K562 (cell line): ENCODE measurements at regions not wholly inside any gene's neighbourhood (a gene's known extent, or its start where the extent isn't known, plus 50 kb on each side); places are given as distances from the start of the nearest gene placed in this dataset.
A peak's percentile ranks its signal among the peaks of the same experiment; 100 is the strongest.

Experiments used
- ATAC-seq: fragments of 200-7000 bp; cut with Tn5 transposase; 3 replicates; pipeline ENCODE4 v1.9.1; 2020; ENCODE audit warnings: moderate library complexity
- BruUV-seq: library from RNA; stranded (reverse); fragments of 400-500 nt; replicated peaks from 2 replicates; lab custom pipeline; 2021; lab: Mats Ljungman, UMichigan
- CTCF ChIA-PET: fragments of 300-600 bp; formaldehyde crosslinking; extraction: SDS; loops from one replicate; lab custom pipeline; 2021; ENCODE audit warnings: low intra/inter-chr PET ratio; lab: Yijun Ruan, JAX
- POLR2A ChIA-PET: fragments of 300-600, 350-650 bp; sonication (Branson Sonifier 250); formaldehyde crosslinking; extraction: SDS; loops from one replicate; lab custom pipeline; 2021; ENCODE audit warnings: antibody characterized with exemption, inconsistent platforms; lab: Yijun Ruan, JAX
- DNase-seq, 4 experiments: peaks; one replicate each; pipeline versions ENCODE4 v3.0.0 to v3.0.0-alpha.2; 2011 to 2018; ENCODE audit warnings: low spot score in 3 of 4, mixed read lengths in 3 of 4; ENCODE audit errors: extremely low read depth in 1 of 4
- FAIRE-seq: peaks from 2 replicates; lab custom pipeline; 2011; peaks lifted over from hg19 to GRCh38; lab: Jason Lieb, UNC
- H2AFZ ChIP-seq: 2 replicates; pipeline ENCODE4 v1.6.0; 2011; ENCODE audit warnings: low read depth, low read length, control low read depth, inconsistent platforms
- H3K27ac ChIP-seq: fragments of 200-600 bp; 3 replicates; pipeline ENCODE4 v1.8.0; 2011; ENCODE audit warnings: low read depth, mild to moderate bottlenecking, control low read depth, inconsistent platforms, low read length, moderate library complexity, mixed read lengths; ENCODE audit errors: extremely low read depth
- H3K27me3 ChIP-seq, 2 experiments: fragments of 300-600 bp in 1 of 2; 2 replicates in 1 of 2; 3 replicates in 1 of 2; pipeline versions ENCODE4 v1.6.0 to v1.8.0; 2011; ENCODE audit warnings: inconsistent platforms in 2 of 2, low read length in 2 of 2, mild to moderate bottlenecking in 1 of 2, mixed read lengths in 1 of 2, moderate library complexity in 1 of 2; ENCODE audit not compliant: control insufficient read depth in 2 of 2, insufficient read depth in 2 of 2
- H3K36me3 ChIP-seq: fragments of 300-600 bp; 3 replicates; pipeline ENCODE4 v1.8.0; 2011; ENCODE audit warnings: mild to moderate bottlenecking, low read length, inconsistent platforms; ENCODE audit not compliant: control insufficient read depth, insufficient read depth
- H3K4me1 ChIP-seq, 2 experiments: fragments of 200-600 bp in 1 of 2; replicated peaks in 1 of 2; 2 replicates in 1 of 2; 3 replicates in 1 of 2; pipeline versions ENCODE4 v1.5.1 to v1.8.0; 2011; ENCODE audit warnings: inconsistent platforms in 2 of 2, low read length in 2 of 2, mild to moderate bottlenecking in 1 of 2, mixed read lengths in 1 of 2, moderate library complexity in 1 of 2; ENCODE audit not compliant: control insufficient read depth in 2 of 2, insufficient read depth in 2 of 2
- H3K4me2 ChIP-seq: 2 replicates; pipeline ENCODE4 v1.6.1; 2011; ENCODE audit warnings: low read length, control low read depth, inconsistent platforms, mixed read lengths; ENCODE audit not compliant: insufficient read depth
- H3K4me3 ChIP-seq: fragments of 200-600 bp; sonication (generic), shearing (Covaris generic); 2 replicates; pipeline ENCODE4 v1.5.1; 2016; ENCODE audit warnings: control low read depth, inconsistent platforms
- H3K79me2 ChIP-seq: fragments of 200-600 bp; 3 replicates; pipeline ENCODE4 v1.8.0; 2011; ENCODE audit warnings: low read length, inconsistent platforms; ENCODE audit not compliant: control insufficient read depth, insufficient read depth
- H3K9ac ChIP-seq, 2 experiments: 2 replicates each; pipeline versions ENCODE4 v1.6.0 to v1.6.1; 2011; ENCODE audit warnings: low read depth in 2 of 2, low read length in 2 of 2, control low read depth in 1 of 2, inconsistent platforms in 1 of 2, mild to moderate bottlenecking in 1 of 2, mixed read lengths in 1 of 2; ENCODE audit not compliant: insufficient read depth in 1 of 2
- H3K9me1 ChIP-seq: one replicate; pipeline ENCODE4 v1.6.0; 2011; ENCODE audit warnings: inconsistent platforms, mild to moderate bottlenecking, low read length, moderate library complexity; ENCODE audit not compliant: control insufficient read depth, insufficient read depth
- H3K9me3 ChIP-seq: replicated peaks from 2 replicates; pipeline ENCODE4 v1.5.1; 2011; ENCODE audit warnings: low read depth, low read length, inconsistent platforms; ENCODE audit not compliant: control insufficient read depth, insufficient read depth
- H4K20me1 ChIP-seq: replicated peaks from 2 replicates; pipeline ENCODE4 v1.6.1; 2011; ENCODE audit warnings: low read length, inconsistent platforms, mixed read lengths; ENCODE audit not compliant: control insufficient read depth, insufficient read depth
- MED1 ChIP-seq: sonication (generic); formaldehyde crosslinking; IDR thresholded peaks from 2 replicates; pipeline ENCODE4 v1.8.1; 2023; ENCODE audit warnings: missing genetic modification reagents, borderline replicate concordance
- NCOA1 ChIP-seq: fragments of 450-650 bp; IDR thresholded peaks from 2 replicates; pipeline ENCODE4 v1.6.1; 2016; ENCODE audit warnings: low read depth
- PRPF4 ChIP-seq: fragments of 200-400 bp; formaldehyde crosslinking; IDR thresholded peaks from one replicate; pipeline ENCODE4 v1.6.1; 2017; ENCODE audit warnings: low read length, low read depth, mild to moderate bottlenecking; ENCODE audit not compliant: insufficient read depth, poor library complexity, severe bottlenecking
- SRSF7 ChIP-seq: fragments of 200-400 bp; formaldehyde crosslinking; optimal IDR thresholded peaks from 2 replicates; pipeline ENCODE3; 2017; ENCODE audit warnings: mild to moderate bottlenecking, low read depth, low read length
- ZNF121 ChIP-seq: sonication (generic); formaldehyde crosslinking; conservative IDR thresholded peaks from 2 replicates; pipeline ENCODE4 v1.8.0; 2022; ENCODE audit warnings: missing genetic modification reagents
- WGBS: fragments of 100-300 bp; shearing (Covaris generic); methylation state at CpG from one replicate; pipeline ENCODE4 v1.1.6; 2016; ENCODE audit warnings: low coverage, mixed read lengths; ENCODE audit not compliant: insufficient coverage; ENCODE audit errors: missing lambda C conversion rate; 5-methylcytosine and 5-hydroxymethylcytosine counted together
- in situ Hi-C: fragments of 300-500 bp; cut with MboI; formaldehyde crosslinking; loops from 4 replicates; pipeline ENCODE4 v1.15.0; 2018; ENCODE audit warnings: inconsistent platforms, mixed read lengths
- intact Hi-C: fragments of 100-400 bp; cut with micrococcal nuclease; formaldehyde crosslinking; loops from 2 replicates; pipeline ENCODE4 v1.14.2; 2022
- TF ChIP-seq, protein P1 (sequence below): sonication (generic); formaldehyde crosslinking; IDR thresholded peaks from 2 replicates; pipeline ENCODE4 v1.8.0; 2023; ENCODE audit warnings: mild to moderate bottlenecking, missing genetic modification reagents

DNA sequence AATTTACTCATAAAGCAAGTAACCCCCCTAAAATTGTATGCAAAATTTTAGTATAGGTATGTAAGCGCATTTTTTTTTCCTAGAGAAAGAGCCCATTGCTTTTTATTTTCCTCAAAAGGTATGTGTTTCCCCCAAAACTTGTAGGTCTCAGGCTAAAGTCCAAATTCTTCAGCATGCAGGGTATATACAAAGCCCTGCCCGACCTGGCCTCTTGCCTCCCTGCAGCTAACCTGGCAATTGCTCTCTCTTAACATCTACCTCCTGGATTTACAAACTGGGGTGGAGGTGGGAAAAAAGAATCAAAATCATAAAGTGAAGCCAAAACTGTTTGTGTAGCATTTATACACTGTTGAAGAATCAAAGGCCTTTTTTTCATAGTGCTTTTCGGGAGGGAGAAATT is 107.8 kb downstream of the KCNRG start:
- Histone ChIP-seq H3K9me3 (no peaks in the 10 kb centered on the region), H3K4me2 (peak overlapping the region; percentile 89), H3K9ac (peak overlapping the region in 1 of 2 experiments; percentile 86; a peak in 2 of 4 replicates), H2AFZ (no peak overlapping the region), H3K9me1 (no peaks in the 10 kb centered on the region), H3K4me1 (peaks cover 27 to 35% of the 10 kb centered on the region in 2 experiments; a peak in 4 of 5 replicates), H3K4me3 (peak overlapping the region; percentile 87), H3K79me2 (peaks cover 56% of the 10 kb centered on the region), H3K27ac (peak overlapping the region; percentile 90), H3K36me3 (peaks cover 3% of the 10 kb centered on the region; the same call in 1 of the 3 replicates), H4K20me1 (no peaks in the 10 kb centered on the region), H3K27me3 (no peaks in the 10 kb centered on the region)
- POLR2A ChIA-PET, result interaction anchor here (0.6 to 2.1 kb wide), 7 partner anchors 13 to 333 kb away, joined by 3 to 5 read pairs (median 4); partner anchors contain the start of gene SPRYD7
- peak in 1 of 4 experiments; percentile 10 for DNase-seq
- CTCF ChIA-PET, result interaction anchor here (0.7 kb wide), 1 partner anchor 19 kb away, joined by 3 read pairs; no protein-coding TSS in a partner anchor
- peak; percentile 49 for FAIRE-seq
- TF ChIP-seq PRPF4 (no peak), ZNF121 (CRISPR knock-in tag) (no peak), MED1 (CRISPR knock-in tag) (no peak), NCOA1 (no peak), SRSF7 (no peak)
- TF ChIP-seq, protein P1, sequence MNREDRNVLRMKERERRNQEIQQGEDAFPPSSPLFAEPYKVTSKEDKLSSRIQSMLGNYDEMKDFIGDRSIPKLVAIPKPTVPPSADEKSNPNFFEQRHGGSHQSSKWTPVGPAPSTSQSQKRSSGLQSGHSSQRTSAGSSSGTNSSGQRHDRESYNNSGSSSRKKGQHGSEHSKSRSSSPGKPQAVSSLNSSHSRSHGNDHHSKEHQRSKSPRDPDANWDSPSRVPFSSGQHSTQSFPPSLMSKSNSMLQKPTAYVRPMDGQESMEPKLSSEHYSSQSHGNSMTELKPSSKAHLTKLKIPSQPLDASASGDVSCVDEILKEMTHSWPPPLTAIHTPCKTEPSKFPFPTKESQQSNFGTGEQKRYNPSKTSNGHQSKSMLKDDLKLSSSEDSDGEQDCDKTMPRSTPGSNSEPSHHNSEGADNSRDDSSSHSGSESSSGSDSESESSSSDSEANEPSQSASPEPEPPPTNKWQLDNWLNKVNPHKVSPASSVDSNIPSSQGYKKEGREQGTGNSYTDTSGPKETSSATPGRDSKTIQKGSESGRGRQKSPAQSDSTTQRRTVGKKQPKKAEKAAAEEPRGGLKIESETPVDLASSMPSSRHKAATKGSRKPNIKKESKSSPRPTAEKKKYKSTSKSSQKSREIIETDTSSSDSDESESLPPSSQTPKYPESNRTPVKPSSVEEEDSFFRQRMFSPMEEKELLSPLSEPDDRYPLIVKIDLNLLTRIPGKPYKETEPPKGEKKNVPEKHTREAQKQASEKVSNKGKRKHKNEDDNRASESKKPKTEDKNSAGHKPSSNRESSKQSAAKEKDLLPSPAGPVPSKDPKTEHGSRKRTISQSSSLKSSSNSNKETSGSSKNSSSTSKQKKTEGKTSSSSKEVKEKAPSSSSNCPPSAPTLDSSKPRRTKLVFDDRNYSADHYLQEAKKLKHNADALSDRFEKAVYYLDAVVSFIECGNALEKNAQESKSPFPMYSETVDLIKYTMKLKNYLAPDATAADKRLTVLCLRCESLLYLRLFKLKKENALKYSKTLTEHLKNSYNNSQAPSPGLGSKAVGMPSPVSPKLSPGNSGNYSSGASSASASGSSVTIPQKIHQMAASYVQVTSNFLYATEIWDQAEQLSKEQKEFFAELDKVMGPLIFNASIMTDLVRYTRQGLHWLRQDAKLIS (CRISPR knock-in tag), result no peak
- ATAC-seq, result no peak
- WGBS, result 32% methylated on average over 3 of the region's 3 CpGs
- no TSS peak for BruUV-seq
- in situ Hi-C loops, result no loop called here
- intact Hi-C loops, result no loop called here
